HL-60 (cell line): ENCODE measurements at regions not wholly inside any gene's neighbourhood (a gene's known extent, or its start where the extent isn't known, plus 50 kb on each side); places are given as distances from the start of the nearest gene placed in this dataset.

Experiments used
- DNase-seq, 2 experiments: peaks; one replicate each; pipeline ENCODE4 v3.0.0-alpha.2; 2010 to 2020; ENCODE audit warnings: low read depth in 1 of 2, low spot score in 1 of 2
- H3K27ac ChIP-seq: fragments of 250-450 bp; sonication (Bioruptor Pico); replicated peaks from 2 replicates; pipeline ENCODE4 v1.5.1; 2020; ENCODE audit warnings: mild to moderate bottlenecking, moderate library complexity
- H3K27me3 ChIP-seq: fragments of 250-450 bp; sonication (Bioruptor Pico); 2 replicates; pipeline ENCODE4 v1.5.1; 2021; ENCODE audit warnings: mild to moderate bottlenecking, moderate library complexity; ENCODE audit not compliant: insufficient read depth, poor library complexity, severe bottlenecking
- H3K4me3 ChIP-seq: replicated peaks from 2 replicates; pipeline ENCODE4 v1.5.1; 2011; ENCODE audit warnings: mild to moderate bottlenecking, control low read depth, low read length; ENCODE audit not compliant: insufficient read depth
- GABPA ChIP-seq: IDR thresholded peaks from 2 replicates; pipeline ENCODE4 v1.6.1; 2012; ENCODE audit warnings: low read depth
- POLR2AphosphoS5 ChIP-seq: IDR thresholded peaks from 2 replicates; pipeline ENCODE4 v1.6.1; 2012; ENCODE audit warnings: low read depth
- SPI1 ChIP-seq: IDR thresholded peaks from 2 replicates; pipeline ENCODE4 v1.6.1; 2012; ENCODE audit warnings: low read depth, mild to moderate bottlenecking, borderline replicate concordance
- TF ChIP-seq, protein P1 (sequence below): IDR thresholded peaks from one replicate; pipeline ENCODE4 v1.5.1; 2011; ENCODE audit warnings: low read length, control low read depth, inconsistent platforms; ENCODE audit not compliant: insufficient read depth
- TF ChIP-seq, protein P2 (sequence below): IDR thresholded peaks from 2 replicates; pipeline ENCODE4 v1.6.1; 2012; ENCODE audit warnings: low read depth; ENCODE audit not compliant: insufficient replicate concordance

DNA sequence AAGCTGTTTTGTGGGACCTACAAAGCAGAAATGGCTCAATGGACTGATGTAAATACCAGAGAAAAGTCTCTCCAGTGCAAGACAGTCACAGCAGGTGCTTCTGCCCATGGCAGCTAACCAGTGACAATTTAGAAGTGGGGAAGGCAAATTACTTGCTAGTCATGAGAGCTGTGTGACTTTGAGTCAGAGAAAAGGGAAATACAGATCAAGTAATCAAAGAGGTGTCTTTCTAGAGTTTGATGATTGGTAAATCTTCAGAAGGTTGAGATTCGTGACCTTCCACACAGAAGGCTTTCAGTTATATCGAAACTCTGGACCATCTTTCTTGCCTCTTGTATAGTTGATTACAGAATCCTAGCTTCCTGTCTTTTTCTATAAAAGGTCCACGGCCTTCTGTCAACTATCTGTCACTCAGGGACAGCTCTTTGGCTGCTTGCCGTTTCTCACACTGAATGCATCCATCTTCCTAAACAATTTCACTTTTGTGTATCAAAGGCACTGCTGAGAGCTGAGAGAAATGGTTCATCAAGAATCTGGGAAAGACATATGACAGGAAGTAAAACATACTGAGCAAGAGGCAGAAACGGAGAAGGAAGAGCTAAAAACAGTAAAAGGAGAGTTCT, 993.9 kb upstream of the ACO1 start:
- no peak overlapping the region for H3K4me3 ChIP-seq
- TF ChIP-seq, protein P1, sequence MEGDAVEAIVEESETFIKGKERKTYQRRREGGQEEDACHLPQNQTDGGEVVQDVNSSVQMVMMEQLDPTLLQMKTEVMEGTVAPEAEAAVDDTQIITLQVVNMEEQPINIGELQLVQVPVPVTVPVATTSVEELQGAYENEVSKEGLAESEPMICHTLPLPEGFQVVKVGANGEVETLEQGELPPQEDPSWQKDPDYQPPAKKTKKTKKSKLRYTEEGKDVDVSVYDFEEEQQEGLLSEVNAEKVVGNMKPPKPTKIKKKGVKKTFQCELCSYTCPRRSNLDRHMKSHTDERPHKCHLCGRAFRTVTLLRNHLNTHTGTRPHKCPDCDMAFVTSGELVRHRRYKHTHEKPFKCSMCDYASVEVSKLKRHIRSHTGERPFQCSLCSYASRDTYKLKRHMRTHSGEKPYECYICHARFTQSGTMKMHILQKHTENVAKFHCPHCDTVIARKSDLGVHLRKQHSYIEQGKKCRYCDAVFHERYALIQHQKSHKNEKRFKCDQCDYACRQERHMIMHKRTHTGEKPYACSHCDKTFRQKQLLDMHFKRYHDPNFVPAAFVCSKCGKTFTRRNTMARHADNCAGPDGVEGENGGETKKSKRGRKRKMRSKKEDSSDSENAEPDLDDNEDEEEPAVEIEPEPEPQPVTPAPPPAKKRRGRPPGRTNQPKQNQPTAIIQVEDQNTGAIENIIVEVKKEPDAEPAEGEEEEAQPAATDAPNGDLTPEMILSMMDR, result no peak
- H3K27ac ChIP-seq, result no peak overlapping the region
- no peaks in the 10 kb centered on the region for H3K27me3 ChIP-seq
- DNase-seq, result no peak

DNA sequence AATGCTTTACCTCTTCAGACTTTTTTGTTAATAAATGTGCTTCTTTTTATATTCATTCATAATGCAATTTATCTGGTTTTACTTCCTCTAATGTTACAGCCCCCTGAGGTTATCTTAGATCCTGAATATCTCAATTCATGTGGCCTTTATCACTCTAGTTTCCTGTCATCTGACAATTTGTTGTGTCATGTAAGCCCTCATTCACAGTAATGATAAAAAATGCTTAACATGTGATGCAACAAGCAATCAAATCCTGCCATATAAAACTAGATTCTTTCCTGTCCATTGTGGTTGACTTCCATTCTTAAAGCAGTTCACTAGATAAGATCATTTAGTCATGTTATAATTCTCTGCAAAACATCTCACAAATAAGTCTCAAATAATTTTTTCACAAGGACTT, 991.2 kb upstream of the ACO1 start:
- TF ChIP-seq POLR2AphosphoS5 (no peak), GABPA (no peak), SPI1 (no peak)
- TF ChIP-seq, protein P2, sequence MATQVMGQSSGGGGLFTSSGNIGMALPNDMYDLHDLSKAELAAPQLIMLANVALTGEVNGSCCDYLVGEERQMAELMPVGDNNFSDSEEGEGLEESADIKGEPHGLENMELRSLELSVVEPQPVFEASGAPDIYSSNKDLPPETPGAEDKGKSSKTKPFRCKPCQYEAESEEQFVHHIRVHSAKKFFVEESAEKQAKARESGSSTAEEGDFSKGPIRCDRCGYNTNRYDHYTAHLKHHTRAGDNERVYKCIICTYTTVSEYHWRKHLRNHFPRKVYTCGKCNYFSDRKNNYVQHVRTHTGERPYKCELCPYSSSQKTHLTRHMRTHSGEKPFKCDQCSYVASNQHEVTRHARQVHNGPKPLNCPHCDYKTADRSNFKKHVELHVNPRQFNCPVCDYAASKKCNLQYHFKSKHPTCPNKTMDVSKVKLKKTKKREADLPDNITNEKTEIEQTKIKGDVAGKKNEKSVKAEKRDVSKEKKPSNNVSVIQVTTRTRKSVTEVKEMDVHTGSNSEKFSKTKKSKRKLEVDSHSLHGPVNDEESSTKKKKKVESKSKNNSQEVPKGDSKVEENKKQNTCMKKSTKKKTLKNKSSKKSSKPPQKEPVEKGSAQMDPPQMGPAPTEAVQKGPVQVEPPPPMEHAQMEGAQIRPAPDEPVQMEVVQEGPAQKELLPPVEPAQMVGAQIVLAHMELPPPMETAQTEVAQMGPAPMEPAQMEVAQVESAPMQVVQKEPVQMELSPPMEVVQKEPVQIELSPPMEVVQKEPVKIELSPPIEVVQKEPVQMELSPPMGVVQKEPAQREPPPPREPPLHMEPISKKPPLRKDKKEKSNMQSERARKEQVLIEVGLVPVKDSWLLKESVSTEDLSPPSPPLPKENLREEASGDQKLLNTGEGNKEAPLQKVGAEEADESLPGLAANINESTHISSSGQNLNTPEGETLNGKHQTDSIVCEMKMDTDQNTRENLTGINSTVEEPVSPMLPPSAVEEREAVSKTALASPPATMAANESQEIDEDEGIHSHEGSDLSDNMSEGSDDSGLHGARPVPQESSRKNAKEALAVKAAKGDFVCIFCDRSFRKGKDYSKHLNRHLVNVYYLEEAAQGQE, result no peak
- TF ChIP-seq, protein P1, result no peak
- no peak for DNase-seq
- H3K27ac ChIP-seq, result no peak overlapping the region

DNA sequence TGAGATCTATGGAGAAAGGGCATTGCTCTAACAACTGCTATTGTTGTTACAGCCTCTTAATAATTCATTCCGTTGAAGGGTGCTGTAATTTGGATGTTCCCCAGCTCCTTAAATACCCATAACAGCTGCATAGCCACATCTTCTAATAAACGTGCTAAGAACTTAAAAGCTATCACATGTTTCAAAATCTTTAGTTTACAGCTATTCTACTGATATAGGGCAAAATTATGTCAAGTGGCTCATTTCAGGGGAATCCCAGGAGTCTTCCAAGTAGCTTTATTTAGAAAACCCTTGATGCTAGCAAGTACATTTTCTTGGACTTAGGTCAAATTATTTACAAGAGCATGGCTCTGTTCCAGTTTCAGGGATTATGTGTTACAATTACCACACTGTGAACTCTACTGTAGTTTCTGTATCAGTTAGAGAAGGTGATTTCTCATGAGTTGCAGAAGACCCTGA, 990.4 kb upstream of the ACO1 start:
- H3K4me3 ChIP-seq, result no peak overlapping the region
- DNase-seq, result no peak
- H3K27me3 ChIP-seq, result no peaks in the 10 kb centered on the region
- no peak for TF ChIP-seq POLR2AphosphoS5
- TF ChIP-seq, protein P1, result no peak
- TF ChIP-seq, protein P2, result no peak
- TF ChIP-seq GABPA, result no peak
- no peak for TF ChIP-seq SPI1
- H3K27ac ChIP-seq, result no peak overlapping the region

More for the DNA sequence above, 991.2 kb upstream of the ACO1 start:
- H3K27me3 ChIP-seq, result no peaks in the 10 kb centered on the region
- no peak overlapping the region for H3K4me3 ChIP-seq

DNA sequence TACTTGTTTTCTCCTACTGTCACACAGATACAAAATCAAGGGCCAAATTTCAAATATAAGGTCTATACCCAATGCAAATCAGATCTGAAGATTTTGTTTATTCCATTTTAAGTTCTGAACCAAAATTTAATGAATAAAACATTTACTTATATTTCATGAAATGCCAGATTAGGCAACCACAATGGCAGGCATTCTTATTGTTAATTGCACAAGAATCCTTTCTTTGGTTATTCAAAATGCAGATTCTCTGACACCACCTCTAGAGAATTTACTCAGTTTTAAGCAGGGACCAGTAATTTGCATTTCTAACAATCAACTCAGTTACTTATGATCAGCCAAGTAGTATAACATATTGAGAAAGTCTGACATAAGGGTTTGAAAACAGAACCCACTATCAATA, 972.4 kb upstream of the ACO1 start:
- no peak for DNase-seq
- Histone ChIP-seq H3K27me3 (no peaks in the 10 kb centered on the region), H3K4me3 (no peak overlapping the region), H3K27ac (no peak overlapping the region)
- TF ChIP-seq, protein P2, result no peak
- TF ChIP-seq, protein P1, result no peak
- TF ChIP-seq SPI1, result no peak
- no peak for TF ChIP-seq POLR2AphosphoS5
- TF ChIP-seq GABPA, result no peak
